ENCODE measurements at regions not wholly inside any gene's neighbourhood (a gene's known extent, or its start where the extent isn't known, plus 50 kb on each side); places are given as distances from the start of the nearest gene placed in this dataset.

DNA sequence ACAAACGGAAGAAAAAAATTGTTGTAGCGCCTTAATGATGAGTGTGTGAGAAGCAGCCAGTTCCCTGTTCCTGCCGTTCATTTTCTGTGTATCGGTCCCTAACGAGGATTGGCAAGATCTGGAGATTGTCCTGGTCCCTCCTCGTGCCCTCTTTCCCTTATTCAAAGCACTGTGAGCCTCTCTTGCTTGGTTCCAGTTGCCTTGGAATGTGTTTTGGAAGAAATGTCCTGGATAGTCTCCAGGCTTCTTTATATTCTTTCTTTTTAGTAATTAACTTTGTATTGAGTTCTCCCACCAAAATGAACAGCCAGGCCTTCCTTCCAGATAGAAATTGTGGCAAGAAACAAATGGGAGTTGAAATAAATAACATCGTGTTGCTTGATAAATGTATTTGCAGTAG lies 348.3 kb downstream of the CDH26 start:
- H3K4me3 ChIP-seq (ENCODE audit: low read depth, low read length), result no peak overlapping the region
- H3K27ac ChIP-seq (ENCODE audit: low read depth, low read length), result no peak overlapping the region
- no peaks in the 10 kb centered on the region for H3K9me3 ChIP-seq (ENCODE audit: control insufficient read depth, insufficient read depth, low read length)
- H3K27me3 ChIP-seq (ENCODE audit: control insufficient read depth, insufficient read depth, low read length), result no peaks in the 10 kb centered on the region
- TF ChIP-seq, protein P1, sequence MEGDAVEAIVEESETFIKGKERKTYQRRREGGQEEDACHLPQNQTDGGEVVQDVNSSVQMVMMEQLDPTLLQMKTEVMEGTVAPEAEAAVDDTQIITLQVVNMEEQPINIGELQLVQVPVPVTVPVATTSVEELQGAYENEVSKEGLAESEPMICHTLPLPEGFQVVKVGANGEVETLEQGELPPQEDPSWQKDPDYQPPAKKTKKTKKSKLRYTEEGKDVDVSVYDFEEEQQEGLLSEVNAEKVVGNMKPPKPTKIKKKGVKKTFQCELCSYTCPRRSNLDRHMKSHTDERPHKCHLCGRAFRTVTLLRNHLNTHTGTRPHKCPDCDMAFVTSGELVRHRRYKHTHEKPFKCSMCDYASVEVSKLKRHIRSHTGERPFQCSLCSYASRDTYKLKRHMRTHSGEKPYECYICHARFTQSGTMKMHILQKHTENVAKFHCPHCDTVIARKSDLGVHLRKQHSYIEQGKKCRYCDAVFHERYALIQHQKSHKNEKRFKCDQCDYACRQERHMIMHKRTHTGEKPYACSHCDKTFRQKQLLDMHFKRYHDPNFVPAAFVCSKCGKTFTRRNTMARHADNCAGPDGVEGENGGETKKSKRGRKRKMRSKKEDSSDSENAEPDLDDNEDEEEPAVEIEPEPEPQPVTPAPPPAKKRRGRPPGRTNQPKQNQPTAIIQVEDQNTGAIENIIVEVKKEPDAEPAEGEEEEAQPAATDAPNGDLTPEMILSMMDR (IDR thresholded peaks at IDR 0.05; ENCODE audit: low read depth, low read length), result no peak
- POLR2A ChIA-PET, result interaction anchor here (0.7 kb wide), 1 partner anchor 20 kb away, joined by 3 read pairs; no protein-coding TSS in a partner anchor
- DNase-seq (ENCODE audit: low read depth, low spot score), result no peak
- CTCF ChIA-PET, result interaction anchor here (0.5 kb wide), 1 partner anchor 68 kb away, joined by 4 read pairs; no protein-coding TSS in a partner anchor

DNA sequence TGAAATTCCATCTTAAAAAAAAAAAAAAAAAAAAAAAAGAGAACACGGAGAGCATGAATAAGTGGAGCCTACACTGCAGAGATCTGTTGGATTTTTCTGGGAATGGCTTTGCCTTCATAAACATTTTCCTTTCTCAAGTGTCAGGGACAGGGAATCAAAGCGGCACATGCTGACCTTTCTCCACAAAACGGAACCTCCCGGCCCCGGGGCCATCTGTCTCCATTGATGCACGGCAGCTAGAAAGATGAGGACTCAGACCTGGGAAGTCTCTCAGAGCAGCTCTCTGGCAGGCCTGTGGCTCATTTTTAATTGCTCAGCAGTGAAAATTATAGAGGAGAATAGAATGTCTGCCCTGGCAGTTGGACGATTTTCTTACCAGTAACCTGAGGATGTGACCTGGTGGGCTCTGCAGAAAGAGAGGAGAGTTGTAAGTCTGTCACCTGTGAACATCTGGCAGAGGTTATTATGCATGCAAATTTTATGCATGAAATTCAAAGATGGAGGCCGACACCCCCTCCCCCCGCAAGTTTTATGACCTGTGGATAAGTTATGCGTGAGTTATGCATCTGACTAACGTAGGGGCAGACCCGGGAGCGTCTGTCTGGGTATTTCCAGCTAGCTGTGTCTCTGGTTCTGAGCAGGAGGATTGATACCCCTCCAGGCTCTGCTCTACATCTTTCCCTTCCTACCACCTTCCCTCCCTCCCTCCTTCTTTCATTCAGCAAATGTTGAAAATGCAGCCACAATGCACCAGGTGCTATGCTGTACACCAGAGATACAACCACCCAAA lies 352.5 kb downstream of the CDH26 start:
- ChIA-PET POLR2A (no interaction called here), CTCF (no interaction called here)
- Histone ChIP-seq H3K4me3 (ENCODE audit: low read depth, low read length) (no peak overlapping the region), H3K27ac (ENCODE audit: low read depth, low read length) (no peak overlapping the region), H3K27me3 (ENCODE audit: control insufficient read depth, insufficient read depth, low read length) (no peaks in the 10 kb centered on the region), H3K9me3 (ENCODE audit: control insufficient read depth, insufficient read depth, low read length) (no peaks in the 10 kb centered on the region)
- TF ChIP-seq, protein P1 (IDR thresholded peaks at IDR 0.05; ENCODE audit: low read depth, low read length), result no peak
- DNase-seq (ENCODE audit: low read depth, low spot score), result no peak

DNA sequence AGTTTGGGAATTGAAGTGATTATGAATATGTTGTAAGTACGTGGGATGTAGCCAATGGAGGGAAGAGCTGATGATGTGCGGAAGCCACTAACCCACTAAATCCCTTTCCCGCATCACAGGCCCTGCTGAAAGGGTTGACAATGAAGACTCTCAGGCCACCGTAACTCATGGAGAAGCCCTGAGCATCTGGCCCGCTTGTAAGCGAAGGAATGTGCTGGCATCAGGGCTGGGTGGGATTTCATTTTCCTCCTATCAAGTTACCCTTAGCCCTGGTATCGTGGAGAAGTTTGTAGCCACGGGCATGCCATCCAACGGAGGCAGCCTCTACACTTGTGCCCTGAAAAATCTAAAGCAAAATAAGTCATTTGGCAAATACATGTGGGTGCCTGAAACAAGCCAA lies 355.0 kb downstream of the CDH26 start:
- TF ChIP-seq, protein P1 (IDR thresholded peaks at IDR 0.05; ENCODE audit: low read depth, low read length), result no peak
- no peak for DNase-seq (ENCODE audit: low read depth, low spot score)
- no peak overlapping the region for H3K27ac ChIP-seq (ENCODE audit: low read depth, low read length)
- ChIA-PET POLR2A (no interaction called here), CTCF (no interaction called here)
- no peak overlapping the region for H3K4me3 ChIP-seq (ENCODE audit: low read depth, low read length)
- H3K27me3 ChIP-seq (ENCODE audit: control insufficient read depth, insufficient read depth, low read length), result no peaks in the 10 kb centered on the region
- no peaks in the 10 kb centered on the region for H3K9me3 ChIP-seq (ENCODE audit: control insufficient read depth, insufficient read depth, low read length)

DNA sequence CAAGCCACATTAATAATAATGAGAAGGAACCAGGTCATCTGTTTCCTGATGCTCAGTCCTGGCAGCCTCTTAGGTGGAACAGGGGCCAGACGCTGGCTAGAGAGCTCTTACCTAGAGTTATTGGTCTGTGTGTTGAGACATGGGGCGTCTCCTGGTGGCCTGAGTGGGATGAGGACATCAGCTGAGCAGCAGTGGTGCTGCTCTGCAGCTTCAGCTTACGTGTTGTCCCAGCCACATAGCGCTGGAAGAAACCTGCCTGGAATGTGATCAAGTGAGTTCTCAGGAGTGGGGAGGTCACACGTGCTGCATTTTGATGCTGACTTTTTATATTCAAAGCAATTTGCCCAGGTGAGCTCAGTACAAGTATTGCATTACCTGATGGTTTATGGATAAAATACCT lies 355.4 kb downstream of the CDH26 start:
- no peak for DNase-seq (ENCODE audit: low read depth, low spot score)
- ChIA-PET POLR2A (no interaction called here), CTCF (no interaction called here)
- no peaks in the 10 kb centered on the region for H3K9me3 ChIP-seq (ENCODE audit: control insufficient read depth, insufficient read depth, low read length)
- H3K27ac ChIP-seq (ENCODE audit: low read depth, low read length), result no peak overlapping the region
- H3K4me3 ChIP-seq (ENCODE audit: low read depth, low read length), result no peak overlapping the region
- H3K27me3 ChIP-seq (ENCODE audit: control insufficient read depth, insufficient read depth, low read length), result no peaks in the 10 kb centered on the region
- TF ChIP-seq, protein P1 (IDR thresholded peaks at IDR 0.05; ENCODE audit: low read depth, low read length), result no peak

DNA sequence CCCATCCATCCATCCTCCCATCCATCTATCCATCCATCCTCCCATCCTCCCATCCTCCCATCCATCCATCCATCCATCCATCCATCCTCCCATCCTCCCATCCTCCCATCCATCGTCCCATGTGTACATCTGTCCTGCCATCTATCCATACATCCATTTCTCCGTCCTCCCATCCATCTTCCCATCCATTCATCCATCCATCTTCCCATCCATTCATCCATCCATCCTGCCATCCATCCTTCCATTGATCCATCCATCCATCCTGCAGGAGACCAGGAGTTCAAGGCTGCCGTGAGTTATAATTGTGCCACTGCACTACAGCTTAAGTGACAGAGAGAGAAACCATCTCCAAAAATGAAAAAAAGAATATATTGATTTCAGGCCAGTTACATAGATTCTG lies 356.5 kb downstream of the CDH26 start:
- TF ChIP-seq, protein P1 (IDR thresholded peaks at IDR 0.05; ENCODE audit: low read depth, low read length), result no peak
- POLR2A ChIA-PET, result no interaction called here
- Histone ChIP-seq H3K9me3 (ENCODE audit: control insufficient read depth, insufficient read depth, low read length) (no peaks in the 10 kb centered on the region), H3K27me3 (ENCODE audit: control insufficient read depth, insufficient read depth, low read length) (no peaks in the 10 kb centered on the region), H3K27ac (ENCODE audit: low read depth, low read length) (no peak overlapping the region), H3K4me3 (ENCODE audit: low read depth, low read length) (no peak overlapping the region)
- no peak for DNase-seq (ENCODE audit: low read depth, low spot score)
- CTCF ChIA-PET, result no interaction called here

Data from AG04450 (cell line).